ENCODE measurements at regions not wholly inside any gene's neighbourhood (a gene's known extent, or its start where the extent isn't known, plus 50 kb on each side); places are given as distances from the start of the nearest gene placed in this dataset.

- no peaks in the 10 kb centered on the region for H3K27me3 ChIP-seq
- intact Hi-C loops (cut with DNase I), result no loop called here
- H3K9me3 ChIP-seq, result no peaks in the 10 kb centered on the region
- H3K27ac ChIP-seq, result no peak overlapping the region
- no peak overlapping the region for H3K4me3 ChIP-seq
- no peak for ATAC-seq
- no peaks in the 10 kb centered on the region for H3K4me1 ChIP-seq
- no peak for DNase-seq
- no peak for TF ChIP-seq CTCF (IDR thresholded peaks at IDR 0.05)
- H3K36me3 ChIP-seq, result no peaks in the 10 kb centered on the region
Observed at GRCh38 chr15:94829887-94830884, 598.8 kb downstream of the MCTP2 start.

GRCh38 chr15:94834000-94834399 lies 602.6 kb downstream of the MCTP2 start:
- no peaks in the 10 kb centered on the region for H3K4me1 ChIP-seq
- intact Hi-C loops (cut with DNase I), result no loop called here
- DNase-seq, result no peak
- H3K4me3 ChIP-seq, result no peak overlapping the region
- no peaks in the 10 kb centered on the region for H3K27me3 ChIP-seq
- TF ChIP-seq CTCF (IDR thresholded peaks at IDR 0.05), result no peak
- H3K9me3 ChIP-seq, result no peaks in the 10 kb centered on the region
- H3K27ac ChIP-seq, result no peak overlapping the region
- no peak for ATAC-seq
- no peaks in the 10 kb centered on the region for H3K36me3 ChIP-seq

GRCh38 chr15:94834494-94834893 lies 603.1 kb downstream of the MCTP2 start:
- intact Hi-C loops (cut with DNase I), result no loop called here
- Histone ChIP-seq H3K27ac (no peak overlapping the region), H3K4me1 (no peaks in the 10 kb centered on the region), H3K9me3 (no peaks in the 10 kb centered on the region), H3K27me3 (no peaks in the 10 kb centered on the region), H3K36me3 (no peaks in the 10 kb centered on the region), H3K4me3 (no peak overlapping the region)
- TF ChIP-seq CTCF (IDR thresholded peaks at IDR 0.05), result no peak
- DNase-seq (no peak), ATAC-seq (no peak)

GRCh38 chr15:94838281-94838680 lies 606.9 kb downstream of the MCTP2 start:
- Histone ChIP-seq H3K27ac (no peak overlapping the region), H3K9me3 (no peaks in the 10 kb centered on the region), H3K27me3 (no peaks in the 10 kb centered on the region), H3K36me3 (no peaks in the 10 kb centered on the region), H3K4me1 (no peaks in the 10 kb centered on the region), H3K4me3 (no peak overlapping the region)
- DNase-seq (no peak), ATAC-seq (no peak)
- no peak for TF ChIP-seq CTCF (IDR thresholded peaks at IDR 0.05)
- intact Hi-C loops (cut with DNase I), result no loop called here

- ATAC-seq (no peak), DNase-seq (no peak)
- Histone ChIP-seq H3K27me3 (no peaks in the 10 kb centered on the region), H3K4me1 (no peaks in the 10 kb centered on the region), H3K36me3 (no peaks in the 10 kb centered on the region), H3K4me3 (no peak overlapping the region), H3K27ac (no peak overlapping the region), H3K9me3 (no peaks in the 10 kb centered on the region)
- TF ChIP-seq CTCF (IDR thresholded peaks at IDR 0.05), result no peak
- intact Hi-C loops (cut with DNase I), result loop anchor here (10.0 kb wide), 1 partner anchor 1474 kb away; no protein-coding TSS in a partner anchor
Observed at GRCh38 chr15:94840794-94841783, 609.7 kb downstream of the MCTP2 start.
